Caki2 (cell line): ENCODE measurements at regions not wholly inside any gene's neighbourhood (a gene's known extent, or its start where the extent isn't known, plus 50 kb on each side); places are given as distances from the start of the nearest gene placed in this dataset.

Experiments used
- DNase-seq: peaks from one replicate; pipeline ENCODE4 v3.0.0-alpha.2; 2015; ENCODE audit warnings: low read depth
- in situ Hi-C: cut with HindIII; loops from 2 replicates; pipeline ENCODE4 v1.10.0; 2016; ENCODE audit warnings: low sequenced_read_pairs, low pct_unique_long_range_greater_than_20kb, mixed read lengths

DNA sequence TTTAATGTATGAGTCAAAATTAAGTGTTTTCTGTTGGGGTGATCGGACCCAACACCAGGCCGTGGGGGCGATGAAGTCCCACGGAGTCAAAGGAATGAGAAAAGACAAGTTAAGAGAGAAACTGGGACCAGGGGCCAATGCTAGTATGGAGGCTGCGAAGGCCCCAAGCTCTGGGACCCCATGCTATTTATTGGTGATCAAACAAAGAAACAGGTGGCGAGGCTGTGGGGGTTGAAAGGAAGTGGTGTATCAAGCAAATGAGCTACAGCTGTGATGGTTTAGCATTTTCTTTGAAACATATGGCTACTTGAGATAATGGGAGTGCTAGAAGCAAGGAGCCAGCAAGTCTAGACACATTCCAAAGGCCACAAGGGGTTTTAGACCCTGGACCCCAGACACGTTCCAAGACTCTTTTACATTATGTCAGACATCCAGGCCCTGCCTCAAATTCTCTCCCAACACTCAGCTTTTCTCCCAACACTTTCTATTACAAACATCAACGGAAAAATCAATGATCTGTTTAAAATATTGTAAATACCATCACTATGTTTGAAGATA is 56.0 kb upstream of the SNRPN start:
- DNase-seq = no peak
- in situ Hi-C loops = no loop called here

DNA sequence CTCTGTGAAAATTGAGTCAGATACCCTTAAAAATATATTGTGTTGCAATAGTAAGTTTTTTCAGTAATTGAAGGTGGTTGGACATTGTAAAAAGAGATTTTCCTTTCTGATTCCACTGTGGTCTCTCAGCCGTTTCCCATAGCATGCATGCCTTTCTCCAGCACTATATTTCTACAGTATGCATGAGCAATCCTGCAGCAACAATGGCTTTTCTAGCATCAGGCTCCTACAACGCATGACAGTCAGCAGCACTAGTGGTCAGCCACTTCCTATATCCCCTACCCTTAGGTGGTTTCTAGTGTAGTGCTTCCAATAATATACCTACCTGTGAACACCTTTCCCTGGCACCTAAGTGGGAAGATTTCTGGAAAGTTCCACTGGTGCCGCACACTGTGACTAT is 55.4 kb upstream of the SNRPN start:
- DNase-seq = no peak
- in situ Hi-C loops = no loop called here

DNA sequence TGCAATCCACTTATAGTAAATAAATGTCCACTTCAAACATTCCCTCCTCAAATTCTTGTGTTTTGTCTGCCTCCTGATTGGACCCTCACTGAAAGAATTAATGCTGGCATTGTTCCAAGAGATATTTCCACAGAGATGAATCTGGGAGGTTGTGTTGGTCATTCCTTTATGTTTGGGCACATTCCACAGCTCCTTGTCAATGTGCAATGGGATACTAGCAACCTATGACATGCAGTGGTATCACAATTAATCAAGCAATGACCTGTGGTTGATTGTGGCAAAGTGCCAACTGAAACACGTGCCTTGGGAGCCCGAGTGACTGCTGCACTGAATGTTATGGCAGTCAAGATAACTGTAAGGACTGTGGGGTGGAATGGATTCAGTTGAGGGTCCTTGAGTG is 55.0 kb upstream of the SNRPN start:
- no peak for DNase-seq
- in situ Hi-C loops = no loop called here

DNA sequence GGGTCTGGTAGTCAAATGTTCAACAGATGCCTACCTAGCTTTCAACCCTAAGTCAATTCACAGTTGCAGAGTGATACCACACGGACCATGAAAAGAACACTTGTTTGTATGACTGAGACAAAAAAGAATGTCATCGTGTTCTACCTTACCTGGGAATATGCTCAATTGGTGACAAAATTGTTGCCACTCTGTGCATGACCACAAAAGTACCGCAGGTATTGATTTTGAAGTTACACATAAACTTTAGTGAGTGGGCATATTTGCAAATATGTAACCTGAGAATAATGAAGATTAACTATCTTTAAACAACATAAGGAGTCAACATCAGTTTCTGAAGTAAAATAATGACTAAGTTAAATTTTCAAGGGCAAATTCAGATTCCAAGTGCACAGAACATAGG is 53.4 kb upstream of the SNRPN start:
- in situ Hi-C loops = no loop called here
- DNase-seq = no peak
